Medulla oblongata (tissue), 1 donor: ENCODE measurements at regions not wholly inside any gene's neighbourhood (a gene's known extent, or its start where the extent isn't known, plus 50 kb on each side); places are given as distances from the start of the nearest gene placed in this dataset.
"Not testable (repeated sequence)": the region's sequence is repeated elsewhere in the genome, so short reads cannot be mapped to it uniquely, and the experiment has no call there.

ENCODE experiments used
- DNase-seq: peaks from one replicate; pipeline ENCODE4 v3.0.0-alpha.2; 2015; ENCODE audit errors: extremely low spot score

DNA sequence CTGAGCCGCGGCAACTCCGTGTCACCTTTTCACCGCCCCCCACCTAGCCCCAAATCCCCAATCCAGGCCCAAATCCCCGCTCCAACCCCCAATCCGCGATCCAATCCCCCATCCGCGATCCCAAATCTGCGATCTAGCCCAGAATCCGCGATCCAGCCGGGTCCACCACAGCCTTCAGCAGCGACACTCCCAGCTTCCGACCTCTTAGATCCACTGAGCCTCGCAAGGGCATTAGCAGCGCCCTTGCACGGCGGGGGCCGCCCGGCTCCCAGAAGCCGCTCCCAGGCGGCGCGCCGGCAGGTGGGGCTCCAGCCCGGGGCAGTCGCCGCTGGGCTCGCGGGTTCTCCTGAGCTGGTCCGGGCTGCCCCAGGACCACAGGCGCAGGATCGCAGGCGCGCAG lies 116.1 kb upstream of the TPTE start:
- DNase-seq: not testable (repeated sequence)

DNA sequence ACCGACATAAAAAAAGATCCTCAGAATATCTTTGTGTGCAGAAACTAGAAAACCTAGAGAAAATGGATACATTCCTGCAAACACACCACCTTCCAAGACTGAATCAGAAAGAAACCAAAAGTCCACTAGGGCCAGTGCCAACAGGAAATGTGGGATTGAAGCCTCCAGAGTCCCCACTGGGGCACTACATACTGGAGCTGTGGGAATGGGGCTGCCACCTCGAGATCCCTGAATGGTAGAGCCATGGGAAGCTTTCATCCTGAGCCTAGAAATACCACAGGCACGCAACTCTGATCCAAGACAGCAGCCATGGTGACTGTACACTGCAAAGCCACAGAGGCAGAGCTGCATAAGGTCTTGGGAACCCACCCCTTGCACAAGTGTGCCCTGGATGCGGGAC lies 111.6 kb upstream of the TPTE start:
- DNase-seq: not testable (repeated sequence)

DNA sequence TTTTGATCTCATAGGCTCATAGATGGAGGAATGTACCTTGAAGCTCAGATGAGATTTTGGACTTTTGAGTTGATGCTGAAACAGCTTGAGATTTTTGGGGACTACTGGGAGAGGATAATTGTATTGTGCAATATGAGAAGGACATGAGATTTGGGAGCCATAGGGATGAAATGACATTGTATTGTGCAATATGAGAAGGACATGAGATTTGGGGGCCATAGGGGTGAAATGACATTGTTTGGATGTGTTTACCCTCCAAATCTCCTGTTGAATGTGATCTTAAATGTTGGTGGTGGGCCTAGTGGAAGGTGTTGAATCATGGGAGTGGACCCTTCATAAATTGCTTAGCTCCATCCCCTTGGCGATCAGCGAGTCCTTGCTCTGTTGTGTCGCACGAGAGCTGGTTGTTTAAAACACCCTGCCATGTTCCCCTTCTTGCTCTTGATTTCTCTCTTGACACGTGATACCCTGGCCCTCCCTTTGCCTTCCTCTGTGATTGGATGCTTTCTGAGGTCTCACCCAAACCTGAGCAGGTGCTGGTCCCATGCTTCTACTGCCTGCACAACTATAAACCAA lies 110.9 kb upstream of the TPTE start:
- DNase-seq: not testable (repeated sequence)

DNA sequence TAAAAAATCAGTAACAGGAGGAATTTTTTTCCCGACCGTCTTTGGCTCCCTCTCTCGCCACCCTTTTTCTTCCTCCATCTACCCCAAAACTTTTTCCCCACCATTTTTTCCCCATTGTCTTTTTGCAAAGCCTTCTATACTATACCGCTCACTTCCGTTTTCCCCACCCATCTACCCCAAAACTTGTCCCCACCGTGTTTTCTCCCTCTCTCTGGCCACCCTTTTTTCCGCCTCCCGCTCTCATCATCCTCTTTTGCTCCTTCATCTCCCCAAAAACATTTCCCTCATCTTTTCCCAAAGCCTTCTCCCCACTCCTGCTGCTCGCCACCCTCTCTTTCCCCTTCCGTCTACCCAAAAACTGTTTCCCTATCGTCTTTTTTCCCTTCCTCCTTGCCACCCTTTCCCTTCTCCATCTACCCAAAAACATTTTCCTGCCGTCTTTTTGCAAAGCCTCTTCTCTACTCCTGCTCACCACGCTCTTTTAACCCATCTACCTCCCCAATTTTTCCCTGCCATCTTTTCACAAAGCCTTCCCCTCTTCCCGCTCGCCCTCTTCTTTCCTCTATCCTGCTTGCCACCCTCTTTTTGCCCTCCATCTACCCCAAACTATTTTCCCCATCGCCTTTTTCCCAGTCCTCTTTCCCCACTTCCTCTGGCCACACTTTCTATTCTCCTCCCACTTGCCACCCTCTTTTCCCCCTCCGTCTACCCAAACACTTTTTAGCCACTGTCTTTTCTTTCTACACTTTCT lies 109.4 kb upstream of the TPTE start:
- DNase-seq: not testable (repeated sequence)

DNA sequence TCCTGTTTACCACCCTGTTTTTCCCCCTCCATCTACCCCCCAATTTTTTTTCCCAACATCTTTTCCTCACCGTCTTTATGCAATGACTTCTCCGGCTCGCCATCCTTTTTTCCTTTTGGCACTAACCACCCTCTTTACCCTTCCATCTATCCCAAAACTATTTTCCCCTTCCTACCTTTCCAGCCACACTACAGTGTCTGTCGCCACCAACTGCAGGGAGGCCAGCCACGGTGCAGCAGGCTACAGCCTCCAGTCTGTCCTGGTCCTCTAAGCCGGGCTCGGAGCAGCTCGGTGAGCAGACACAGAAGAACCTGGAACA lies 108.5 kb upstream of the TPTE start:
- not testable (repeated sequence) for DNase-seq

DNA sequence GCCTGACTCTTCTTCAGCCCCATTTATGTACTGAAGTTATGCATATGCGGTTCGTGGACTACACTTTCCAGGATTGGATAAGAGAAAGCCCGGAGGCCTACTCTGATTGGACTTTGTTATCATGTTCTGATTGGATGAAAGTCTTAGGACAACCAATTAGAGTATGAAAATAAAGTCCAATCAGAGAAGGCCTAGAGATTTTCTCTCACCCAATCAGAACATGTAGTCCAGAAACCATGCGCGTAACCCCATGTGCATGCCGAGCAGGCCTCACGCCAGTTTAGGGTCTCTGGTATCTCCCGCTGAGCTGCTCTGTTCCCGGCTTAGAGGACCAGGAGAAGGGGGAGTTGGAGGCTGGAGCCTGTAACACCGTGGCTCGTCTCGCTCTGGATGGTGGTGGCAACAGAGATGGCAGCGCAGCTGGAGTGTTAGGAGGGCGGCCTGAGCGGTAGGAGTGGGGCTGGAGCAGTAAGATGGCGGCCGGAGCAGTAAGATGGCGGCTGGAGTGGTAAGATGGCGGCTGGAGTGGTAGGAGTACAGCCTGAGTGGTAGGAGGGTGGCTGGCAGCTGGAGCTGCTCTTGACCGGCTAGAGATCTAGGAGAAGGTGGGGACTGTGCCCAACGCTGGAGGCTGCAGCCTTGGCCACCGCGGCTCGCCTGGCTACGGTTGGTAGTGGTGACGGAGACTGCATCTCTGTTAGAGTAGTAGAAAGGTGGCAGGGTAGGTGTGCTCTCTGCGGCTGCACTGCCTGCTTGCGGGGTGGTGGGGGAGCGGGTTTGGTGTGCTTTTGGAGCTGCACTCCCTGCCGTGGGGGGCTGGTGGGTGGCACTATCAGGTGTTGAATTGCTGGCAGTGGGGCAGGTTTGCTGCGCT lies 107.9 kb upstream of the TPTE start:
- not testable (repeated sequence) for DNase-seq

DNA sequence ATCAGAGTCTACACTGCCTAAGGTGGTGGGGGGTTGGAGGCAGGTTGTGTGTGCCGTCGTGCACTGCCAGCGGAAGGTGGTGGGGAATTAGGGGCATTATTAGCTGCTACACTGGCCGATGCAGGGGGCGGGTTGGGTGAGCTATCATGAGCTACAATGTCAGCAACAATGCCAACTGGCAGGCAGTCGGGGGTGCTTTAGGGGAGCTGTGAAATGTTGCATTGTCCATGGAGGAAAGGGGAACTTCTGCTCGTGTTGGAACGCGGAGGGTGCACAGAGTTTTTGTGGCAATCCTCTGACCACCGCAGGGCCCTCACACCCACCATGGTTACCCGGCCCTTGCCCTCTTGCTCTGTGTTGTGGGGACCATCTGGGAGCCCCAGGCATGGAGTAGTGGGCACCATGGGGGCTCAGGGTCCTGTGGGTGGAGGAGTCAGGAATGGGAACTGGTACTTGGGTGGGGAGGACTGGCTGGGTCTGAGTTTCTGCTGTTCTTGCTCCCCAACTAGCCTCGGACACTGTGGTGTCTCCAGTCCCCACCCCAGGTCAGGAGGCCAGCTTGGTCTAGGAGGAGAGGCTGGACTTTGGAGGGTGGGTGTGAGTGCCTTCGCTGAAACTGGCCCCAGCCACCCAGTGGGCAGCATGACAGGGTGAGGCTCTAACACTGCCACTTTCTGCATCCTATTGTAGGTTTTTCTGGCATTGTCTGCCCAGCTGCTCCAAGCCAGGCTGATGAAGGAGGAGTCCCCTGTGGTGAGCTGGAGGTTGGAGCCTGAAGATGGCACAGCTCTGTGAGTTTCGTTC lies 107.1 kb upstream of the TPTE start:
- DNase-seq: not testable (repeated sequence)

DNA sequence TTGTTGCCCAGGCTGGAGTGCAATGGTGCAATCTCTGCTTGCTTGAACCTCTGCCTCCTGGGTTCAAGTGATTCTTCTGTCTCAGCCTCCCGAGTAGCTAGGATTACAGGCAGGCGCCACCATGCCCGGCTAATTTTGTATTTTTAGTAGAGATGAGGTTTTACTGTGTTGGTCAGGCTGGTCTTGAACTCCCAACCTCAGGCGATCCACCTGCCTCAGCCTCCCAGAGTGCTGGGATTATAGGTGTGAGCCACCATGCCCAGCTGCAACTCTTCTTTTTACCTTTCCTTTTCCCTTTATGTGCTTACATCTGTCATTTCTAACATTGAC lies 106.5 kb upstream of the TPTE start:
- DNase-seq: not testable (repeated sequence)

DNA sequence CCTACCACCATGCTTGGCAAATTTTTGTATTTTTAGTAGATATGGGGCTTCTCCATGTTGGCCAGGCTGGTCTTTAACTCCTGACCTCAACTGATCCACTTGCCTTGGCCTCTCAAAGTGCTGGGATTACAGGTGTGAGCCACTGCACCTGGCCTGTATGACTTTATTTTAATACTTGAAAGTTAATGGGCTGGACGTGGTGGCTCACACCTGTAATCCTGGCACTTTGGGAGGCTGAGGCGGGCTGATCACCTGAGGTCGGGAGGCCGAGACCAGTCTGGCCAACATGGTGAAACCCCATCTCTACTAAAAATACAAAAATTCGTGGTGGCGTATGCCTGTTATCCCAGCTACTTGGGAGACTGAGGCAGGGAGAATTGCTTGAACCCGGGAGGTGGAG lies 105.9 kb upstream of the TPTE start:
- not testable (repeated sequence) for DNase-seq

DNA sequence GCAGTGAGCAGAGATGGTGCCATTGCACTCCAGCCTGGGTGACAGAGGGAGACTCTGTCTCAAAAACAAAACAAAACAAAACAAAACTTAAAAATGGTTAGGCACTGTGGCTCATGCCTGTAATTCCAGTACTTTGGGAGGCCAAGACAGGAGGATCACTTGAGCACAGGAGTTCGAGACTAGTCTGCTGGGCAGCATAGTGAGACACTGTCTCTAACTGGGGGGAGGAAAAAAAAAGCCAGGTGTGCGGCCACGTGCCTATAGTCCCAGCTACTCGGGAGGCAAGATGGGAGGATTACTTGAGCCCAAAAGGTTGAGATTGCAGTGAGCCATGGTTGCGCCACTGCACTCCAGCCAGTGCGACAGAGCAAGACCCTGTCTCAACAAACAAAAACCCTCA lies 105.5 kb upstream of the TPTE start:
- DNase-seq: peak; percentile 40

DNA sequence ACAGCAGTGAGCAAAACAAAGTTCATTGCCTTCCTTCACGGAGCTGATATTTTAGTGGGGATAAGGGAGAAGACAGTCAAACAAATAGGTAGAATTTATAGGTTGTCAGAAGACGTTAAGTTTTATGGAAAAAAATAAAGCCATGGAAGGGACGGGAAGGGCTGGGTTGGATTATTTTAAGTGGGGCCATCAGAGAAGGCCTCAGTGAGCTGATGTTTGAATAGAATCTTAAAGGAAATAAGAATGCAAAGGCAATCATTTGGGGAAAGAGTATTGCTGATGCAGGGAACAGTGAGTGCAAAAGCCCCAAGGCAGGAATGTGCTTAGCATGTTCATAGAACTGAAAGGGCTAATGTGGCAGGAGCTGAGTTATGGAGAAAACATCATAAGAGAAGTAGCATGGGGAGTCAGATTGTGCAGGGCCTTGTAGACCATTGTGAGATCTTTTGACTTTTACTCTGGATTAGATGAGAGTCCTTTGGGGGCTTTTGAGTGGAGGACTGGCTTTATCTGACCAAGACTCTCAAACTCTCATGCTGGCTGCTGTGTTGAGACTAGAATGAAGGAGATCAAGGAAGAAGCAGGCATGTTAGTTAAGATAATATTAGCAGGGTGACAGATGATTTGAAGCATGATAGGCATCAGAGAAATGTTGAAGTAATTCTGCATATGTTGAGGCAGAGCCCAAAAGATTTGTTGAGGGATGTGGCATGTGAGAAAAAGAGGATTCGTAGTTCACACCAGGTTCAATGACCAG lies 104.5 kb upstream of the TPTE start:
- DNase-seq: peak; percentile 63

DNA sequence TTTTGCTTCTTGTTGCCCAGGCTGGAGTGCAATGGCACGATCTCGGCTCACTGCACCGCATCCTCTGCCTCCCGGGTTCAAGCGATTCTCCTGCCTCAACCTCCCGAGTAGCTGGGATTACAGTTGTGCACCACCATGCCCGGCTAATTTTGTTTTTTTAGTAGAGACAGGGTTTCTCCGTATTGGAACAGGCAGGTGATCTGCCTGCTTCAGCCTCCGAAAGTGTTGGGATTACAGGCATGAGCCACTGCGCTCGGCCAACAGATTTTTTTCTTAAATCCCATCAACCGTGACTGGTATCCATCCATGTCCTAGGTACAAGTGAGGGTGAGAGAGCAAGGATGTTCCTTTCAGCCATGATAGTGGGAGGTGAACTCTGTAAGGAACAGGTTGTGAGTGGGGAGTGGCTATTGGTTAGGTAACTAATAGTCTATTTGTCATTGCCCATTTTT lies 103.8 kb upstream of the TPTE start:
- DNase-seq: peak; percentile 66

DNA sequence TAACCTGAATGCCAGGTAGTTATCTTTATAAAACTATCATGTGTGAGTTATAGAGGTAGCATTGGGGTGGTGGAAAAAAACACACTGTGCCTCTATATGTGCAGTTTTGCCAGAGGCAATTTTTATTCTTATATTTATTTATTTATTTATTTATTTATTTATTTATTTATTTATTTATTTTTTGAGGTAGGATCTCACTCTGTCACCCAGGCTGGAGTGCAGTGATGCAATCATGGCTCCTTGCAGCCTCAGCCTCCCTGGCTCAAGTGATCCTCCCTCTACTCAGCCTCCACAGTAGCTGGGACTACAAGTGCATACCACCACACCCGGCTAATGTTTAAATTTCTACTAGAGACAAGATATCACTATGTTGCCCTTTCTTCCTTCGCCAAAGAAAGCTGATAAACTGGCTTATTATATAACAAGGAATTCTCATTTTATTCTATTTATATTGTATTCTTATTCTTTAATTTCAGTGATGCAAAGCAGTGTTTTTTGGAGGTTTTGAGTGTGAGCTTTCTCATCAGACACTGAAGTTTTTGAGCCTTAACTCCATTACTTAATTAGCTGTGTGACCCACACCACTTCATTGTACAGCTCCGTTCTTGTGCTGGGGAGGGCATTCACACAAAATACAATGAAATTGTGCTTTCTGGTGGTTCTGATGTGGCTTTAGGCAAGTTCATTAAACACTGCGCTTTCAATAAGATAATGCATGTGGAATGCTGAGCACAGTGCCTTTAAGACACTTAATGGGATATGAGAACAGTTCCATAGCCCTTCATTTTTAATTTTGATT lies 102.9 kb upstream of the TPTE start:
- DNase-seq: peak; percentile 32

DNA sequence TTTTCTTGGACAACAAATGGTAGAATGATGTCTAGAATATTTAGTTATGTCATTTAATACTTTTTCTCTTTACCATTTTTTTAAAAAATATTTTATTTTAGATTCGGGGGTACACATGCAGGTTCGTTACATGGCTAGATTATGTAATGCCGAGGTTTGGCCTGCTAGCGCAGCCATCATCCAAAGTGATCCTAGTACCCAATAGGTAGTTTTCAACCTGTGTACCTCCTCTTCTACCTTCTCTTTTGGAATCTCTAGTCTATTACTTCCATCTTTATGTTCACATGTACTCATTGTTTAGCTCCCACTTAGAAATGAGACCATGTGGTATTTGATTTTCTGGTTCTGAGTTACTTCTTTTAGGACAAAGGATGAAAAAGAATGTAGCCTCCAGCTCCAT lies 100.2 kb upstream of the TPTE start:
- peak; percentile 16 for DNase-seq

DNA sequence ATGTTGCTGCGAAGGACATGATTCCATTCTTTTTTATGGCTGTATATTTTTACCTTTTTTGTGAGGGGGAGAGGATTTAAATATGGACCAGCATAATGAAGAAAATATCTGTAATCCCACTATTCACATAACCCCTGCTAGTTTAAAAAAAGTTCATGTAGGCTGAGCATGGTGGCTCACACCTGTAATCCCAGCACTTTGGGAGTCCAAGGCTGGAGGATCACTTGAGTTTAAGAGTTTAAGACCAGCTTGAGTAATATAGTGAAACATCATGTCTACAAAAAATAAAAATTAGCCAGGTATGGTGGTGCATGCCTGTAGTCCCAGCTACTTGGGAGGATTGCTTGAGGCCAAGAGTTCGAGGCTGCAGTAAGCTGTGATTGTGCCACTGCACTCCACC lies 99.8 kb upstream of the TPTE start:
- DNase-seq: peak; percentile 10

DNA sequence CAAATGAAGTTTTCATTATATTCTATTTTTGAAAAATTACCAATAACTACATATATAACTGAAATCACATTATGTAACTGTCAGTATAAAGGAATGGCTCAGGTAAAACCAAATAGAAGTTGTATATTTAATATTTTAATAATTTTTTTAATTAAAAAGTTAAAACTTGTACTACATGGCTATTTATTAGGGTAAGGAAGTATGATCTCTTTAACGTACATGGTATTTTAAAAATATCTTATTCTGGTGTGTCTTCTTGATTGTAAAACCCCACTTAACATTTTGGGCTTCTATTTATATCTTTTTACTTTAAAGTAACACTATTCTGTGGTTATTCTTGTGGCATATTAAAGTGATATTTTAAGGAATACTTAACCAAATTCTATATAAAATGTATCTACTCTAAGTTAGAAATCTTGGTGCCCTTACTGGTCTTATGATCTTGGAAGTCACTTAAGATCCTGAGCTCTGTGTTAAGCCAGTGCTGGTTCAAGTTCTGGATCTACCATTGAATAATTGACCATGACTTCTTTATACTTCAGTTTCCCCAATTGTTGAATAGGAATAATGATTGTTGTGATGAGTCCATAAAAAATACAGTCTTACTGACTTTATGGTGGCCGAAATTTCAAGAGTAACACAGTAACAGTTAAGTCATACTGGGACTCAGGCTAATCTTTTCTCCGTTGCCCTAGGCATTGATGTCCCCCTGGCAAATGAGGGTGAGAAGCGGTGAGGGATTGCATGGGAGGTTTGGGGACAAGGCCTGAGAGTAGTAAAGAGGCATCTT lies 97.1 kb upstream of the TPTE start:
- peak; percentile 50 for DNase-seq

DNA sequence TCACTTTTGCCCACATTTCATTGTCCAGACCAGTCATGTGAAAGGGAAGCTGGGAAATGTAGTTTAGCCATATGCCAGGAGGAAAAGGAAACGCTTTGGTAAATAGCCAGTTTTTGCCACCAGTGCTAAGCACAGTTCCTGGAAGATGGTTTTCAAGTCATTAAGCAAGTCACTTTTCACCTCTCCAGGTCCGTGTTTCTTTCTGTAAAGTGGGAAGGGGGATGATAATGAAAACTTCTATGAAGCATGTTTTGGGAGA lies 96.6 kb upstream of the TPTE start:
- DNase-seq: not testable (repeated sequence)

DNA sequence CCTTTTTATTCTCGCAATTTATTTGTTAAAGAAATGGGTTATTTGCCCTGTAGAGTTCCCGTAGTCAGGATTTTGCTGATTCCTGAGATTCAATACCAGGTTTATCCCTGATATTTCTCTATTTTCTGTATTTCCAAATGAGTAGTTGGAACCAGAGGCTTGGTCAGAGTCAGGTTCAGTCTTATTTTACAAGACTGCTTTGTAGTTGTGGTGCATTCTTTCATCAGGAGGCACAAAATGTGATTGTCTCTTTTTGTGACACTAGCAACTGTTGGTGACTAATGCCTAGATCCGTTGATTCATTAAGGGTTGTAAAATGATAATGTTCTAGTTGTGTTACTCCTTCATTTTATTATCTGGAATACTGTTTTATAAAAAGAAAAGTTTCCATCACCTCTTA lies 95.5 kb upstream of the TPTE start:
- DNase-seq: no peak

DNA sequence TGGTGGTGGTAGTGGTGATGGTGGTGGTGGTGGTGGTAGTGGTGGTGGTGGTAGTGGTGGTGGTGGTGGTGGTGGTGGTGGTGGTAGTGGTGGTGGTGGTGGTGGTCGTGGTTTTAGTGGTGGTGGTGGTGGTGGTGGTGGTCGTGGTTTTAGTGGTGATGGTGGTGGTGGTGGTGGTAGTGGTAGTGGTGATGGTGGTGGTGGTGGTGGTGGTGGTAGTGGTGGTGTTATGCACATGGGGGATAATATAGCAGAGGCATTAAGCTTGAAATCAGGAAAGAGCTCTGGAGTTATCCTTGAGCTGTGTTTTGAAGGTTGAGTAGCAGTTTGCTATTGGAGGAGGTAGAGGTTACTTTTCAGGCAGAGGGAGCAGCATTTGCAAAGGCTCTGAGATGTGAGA lies 94.6 kb upstream of the TPTE start:
- not testable (repeated sequence) for DNase-seq

DNA sequence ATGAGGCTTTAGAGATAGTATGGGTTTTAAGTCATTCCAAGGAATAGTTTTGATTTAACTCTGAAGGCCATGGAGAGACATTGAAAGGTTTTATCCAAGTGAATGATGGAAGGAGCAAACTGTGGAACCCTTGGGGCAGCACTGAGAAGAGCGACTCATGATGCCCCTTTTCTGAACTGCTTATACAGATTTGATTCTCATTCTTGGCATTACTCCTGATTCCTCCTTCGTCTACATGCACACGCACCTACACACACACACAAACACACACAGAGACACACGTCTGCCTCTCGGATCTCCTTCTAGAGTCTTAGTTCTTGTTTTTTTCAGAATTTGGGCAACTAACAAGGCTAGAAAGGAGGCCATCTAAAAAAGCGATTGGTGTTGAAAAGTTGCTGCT lies 94.1 kb upstream of the TPTE start:
- DNase-seq: not testable (repeated sequence)
